ENCODE measurements at regions not wholly inside any gene's neighbourhood (a gene's known extent, or its start where the extent isn't known, plus 50 kb on each side); places are given as distances from the start of the nearest gene placed in this dataset.

GRCh38 chr15:77748078-77749064, 115.7 kb upstream of the LINGO1 start:
- no peak for TF ChIP-seq CTCF (IDR thresholded peaks at IDR 0.05; ENCODE audit: low read length)
- TF ChIP-seq EZH2 (optimal IDR thresholded peaks at IDR 0.05; ENCODE audit: low read depth, low read length): no peak

Data from MM.1S (cell line).